ENCODE measurements at regions not wholly inside any gene's neighbourhood (a gene's known extent, or its start where the extent isn't known, plus 50 kb on each side); places are given as distances from the start of the nearest gene placed in this dataset.
"Not testable (repeated sequence)": the region's sequence is repeated elsewhere in the genome, so short reads cannot be mapped to it uniquely, and the experiment has no call there.

GRCh38 chr2:223298329-223298728 is 246.3 kb downstream of the KCNE4 start:
- not testable (repeated sequence) for TF ChIP-seq POLR2AphosphoS5, CTCF, POLR2A (IDR thresholded peaks at IDR 0.05)
